RWPE1 (cell line): ENCODE measurements at regions not wholly inside any gene's neighbourhood (a gene's known extent, or its start where the extent isn't known, plus 50 kb on each side); places are given as distances from the start of the nearest gene placed in this dataset.

Source experiments
- CTCF ChIA-PET: fragments of 350-600 bp; sonication (Branson Sonifier 250); formaldehyde crosslinking; extraction: SDS; loops from one replicate; lab custom pipeline; 2021; lab: Yijun Ruan, JAX
- POLR2A ChIA-PET: fragments of 400-600 bp; formaldehyde crosslinking; extraction: SDS; loops from one replicate; lab custom pipeline; 2020; ENCODE audit warnings: antibody characterized with exemption; ENCODE audit not compliant: low non-redundant PET; lab: Yijun Ruan, JAX
- DNase-seq: peaks from one replicate; pipeline ENCODE4 v3.0.0; 2012; ENCODE audit warnings: low spot score
- H3K27ac ChIP-seq: fragments of 450-650 bp; 2 replicates; pipeline ENCODE4 v1.5.1; 2017
- TF ChIP-seq, protein P1 (sequence below): fragments of 450-650 bp; conservative IDR thresholded peaks from 2 replicates; pipeline ENCODE4 v1.5.1; 2017; ENCODE audit warnings: low read depth, mild to moderate bottlenecking

DNA sequence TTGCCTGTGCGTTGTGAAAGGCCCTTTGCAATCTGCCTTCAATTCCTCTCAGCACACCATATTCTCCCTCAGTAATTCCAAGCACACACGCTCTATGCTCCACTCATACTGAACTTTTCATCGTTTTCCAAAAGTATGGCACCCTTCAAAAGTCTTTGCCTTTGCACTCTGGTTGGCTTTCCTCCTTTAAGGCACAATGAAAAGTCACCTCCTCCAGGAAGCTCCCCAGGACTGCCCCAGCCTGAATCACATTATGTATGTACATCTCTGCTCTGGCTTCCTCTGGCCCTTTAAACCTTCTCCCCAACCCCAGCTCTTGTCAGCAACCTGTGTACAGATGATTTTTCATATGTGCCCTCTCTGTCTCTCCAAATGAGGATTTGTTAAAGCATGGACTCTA, 250.7 kb downstream of the MAF start:
- POLR2A ChIA-PET, result no interaction called here
- CTCF ChIA-PET, result interaction anchor here (0.6 kb wide), 1 partner anchor 32 kb away, joined by 3 read pairs; no protein-coding TSS in a partner anchor
- H3K27ac ChIP-seq, result no peak overlapping the region
- TF ChIP-seq, protein P1, sequence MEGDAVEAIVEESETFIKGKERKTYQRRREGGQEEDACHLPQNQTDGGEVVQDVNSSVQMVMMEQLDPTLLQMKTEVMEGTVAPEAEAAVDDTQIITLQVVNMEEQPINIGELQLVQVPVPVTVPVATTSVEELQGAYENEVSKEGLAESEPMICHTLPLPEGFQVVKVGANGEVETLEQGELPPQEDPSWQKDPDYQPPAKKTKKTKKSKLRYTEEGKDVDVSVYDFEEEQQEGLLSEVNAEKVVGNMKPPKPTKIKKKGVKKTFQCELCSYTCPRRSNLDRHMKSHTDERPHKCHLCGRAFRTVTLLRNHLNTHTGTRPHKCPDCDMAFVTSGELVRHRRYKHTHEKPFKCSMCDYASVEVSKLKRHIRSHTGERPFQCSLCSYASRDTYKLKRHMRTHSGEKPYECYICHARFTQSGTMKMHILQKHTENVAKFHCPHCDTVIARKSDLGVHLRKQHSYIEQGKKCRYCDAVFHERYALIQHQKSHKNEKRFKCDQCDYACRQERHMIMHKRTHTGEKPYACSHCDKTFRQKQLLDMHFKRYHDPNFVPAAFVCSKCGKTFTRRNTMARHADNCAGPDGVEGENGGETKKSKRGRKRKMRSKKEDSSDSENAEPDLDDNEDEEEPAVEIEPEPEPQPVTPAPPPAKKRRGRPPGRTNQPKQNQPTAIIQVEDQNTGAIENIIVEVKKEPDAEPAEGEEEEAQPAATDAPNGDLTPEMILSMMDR, result no peak
- no peak for DNase-seq

DNA sequence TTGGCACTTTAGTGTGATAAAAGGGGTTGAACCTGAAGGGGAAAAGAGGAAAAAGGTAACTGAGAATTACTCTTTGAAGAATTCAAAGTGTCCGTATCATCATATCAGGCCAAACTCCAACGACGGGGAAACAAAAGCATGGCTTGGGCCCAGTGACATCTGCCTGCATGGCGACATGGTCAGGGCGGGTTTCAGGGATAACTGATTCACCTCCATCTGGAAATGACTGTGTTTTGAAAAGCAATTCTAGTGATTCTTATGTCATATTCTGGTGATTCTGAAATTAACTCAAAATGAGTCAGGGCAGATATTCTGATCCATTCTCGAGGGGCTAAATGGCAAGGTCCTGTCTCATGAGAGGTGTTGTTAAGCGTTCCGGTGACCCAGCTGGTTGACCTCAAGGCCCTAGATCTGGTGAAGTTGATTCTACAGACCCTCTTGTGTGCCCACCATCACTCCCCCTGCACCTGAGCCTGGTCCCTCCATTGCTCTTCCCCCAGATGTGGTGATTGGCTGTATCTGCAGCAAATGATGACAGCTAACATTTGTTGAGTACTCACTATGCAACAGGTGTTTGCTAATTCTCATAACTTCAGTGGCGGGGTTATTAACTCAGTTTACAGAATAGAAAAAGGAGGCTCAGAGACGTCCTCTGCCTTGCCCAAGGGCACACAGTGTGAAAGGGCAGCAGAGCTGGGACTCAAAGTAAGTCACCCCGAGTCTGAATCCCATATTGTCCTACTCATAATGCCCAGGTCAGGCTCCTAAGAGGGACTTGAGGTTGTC, 251.8 kb downstream of the MAF start:
- CTCF ChIA-PET, result interaction anchor here (0.6 kb wide), 1 partner anchor 470 kb away, joined by 6 read pairs; no protein-coding TSS in a partner anchor
- no peak overlapping the region for H3K27ac ChIP-seq
- no peak for DNase-seq
- POLR2A ChIA-PET, result no interaction called here
- TF ChIP-seq, protein P1, result no peak

DNA sequence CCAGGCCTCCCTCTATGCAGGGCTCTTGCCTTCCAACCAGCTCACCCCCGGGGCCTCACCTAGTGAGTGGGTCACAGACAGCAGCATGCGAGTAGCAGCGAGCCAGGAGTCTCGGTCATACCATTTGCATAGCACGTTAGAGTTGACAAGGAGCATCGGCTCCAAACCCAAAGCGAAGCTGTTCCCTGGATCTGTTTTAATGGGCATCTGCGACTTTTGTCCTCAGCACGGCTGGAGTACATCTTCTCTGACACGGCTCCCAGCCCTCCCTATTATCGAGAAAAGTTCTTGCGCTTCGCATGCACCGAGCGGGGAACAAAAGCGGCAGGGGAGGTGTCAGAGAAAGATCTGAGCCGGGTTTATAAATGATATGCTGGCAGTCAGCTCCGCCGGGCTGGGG, 253.3 kb downstream of the MAF start:
- POLR2A ChIA-PET, result no interaction called here

DNA sequence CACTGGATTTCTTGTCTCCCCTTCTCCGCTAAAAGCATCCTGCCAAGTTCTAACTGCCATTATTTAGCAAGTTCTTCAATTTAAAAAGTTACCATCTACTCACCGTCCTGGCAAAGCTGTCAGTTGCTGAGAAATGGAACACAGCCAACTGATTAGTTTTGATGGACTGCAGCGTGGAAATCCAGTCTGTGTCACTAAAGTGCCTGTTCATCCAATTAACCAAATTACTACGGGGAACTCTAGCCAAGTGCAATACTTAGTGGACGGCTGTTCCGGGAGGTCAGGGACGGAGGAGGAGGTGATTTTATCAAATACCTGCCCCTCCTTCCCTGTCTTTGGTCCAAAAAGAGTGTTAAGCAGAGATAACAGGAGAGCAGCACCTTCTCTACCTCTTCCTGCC, 260.7 kb downstream of the MAF start:
- TF ChIP-seq, protein P1, result no peak
- CTCF ChIA-PET, result no interaction called here
- DNase-seq, result no peak
- POLR2A ChIA-PET, result no interaction called here
- H3K27ac ChIP-seq, result no peak overlapping the region

More for the DNA sequence above, 253.3 kb downstream of the MAF start:
- TF ChIP-seq, protein P1, result no peak
- H3K27ac ChIP-seq, result no peak overlapping the region
- DNase-seq, result no peak
- CTCF ChIA-PET, result interaction anchor here (0.5 kb wide), 1 partner anchor 70 kb away, joined by 3 read pairs; no protein-coding TSS in a partner anchor

DNA sequence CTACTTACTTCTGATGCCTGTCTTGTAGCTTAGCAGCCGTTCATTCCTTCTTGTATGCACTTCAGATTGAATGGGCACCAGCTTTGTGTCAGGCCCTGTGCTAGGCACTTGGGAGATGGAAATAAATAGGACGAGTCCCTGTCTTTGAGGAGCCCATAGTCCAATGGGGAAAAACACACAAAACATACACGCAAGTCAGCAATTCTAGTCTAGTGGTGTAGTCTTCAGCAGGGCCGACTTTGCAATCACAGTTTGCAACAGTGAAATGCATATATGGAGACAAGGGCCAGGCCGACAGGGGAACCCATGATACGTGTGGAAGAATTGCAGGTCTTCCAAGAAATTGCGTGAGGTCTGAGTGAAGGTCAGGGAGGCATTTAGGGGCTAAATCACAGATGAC, 262.6 kb downstream of the MAF start:
- H3K27ac ChIP-seq, result no peak overlapping the region
- no peak for DNase-seq
- POLR2A ChIA-PET, result no interaction called here
- CTCF ChIA-PET, result no interaction called here
- TF ChIP-seq, protein P1, result no peak

DNA sequence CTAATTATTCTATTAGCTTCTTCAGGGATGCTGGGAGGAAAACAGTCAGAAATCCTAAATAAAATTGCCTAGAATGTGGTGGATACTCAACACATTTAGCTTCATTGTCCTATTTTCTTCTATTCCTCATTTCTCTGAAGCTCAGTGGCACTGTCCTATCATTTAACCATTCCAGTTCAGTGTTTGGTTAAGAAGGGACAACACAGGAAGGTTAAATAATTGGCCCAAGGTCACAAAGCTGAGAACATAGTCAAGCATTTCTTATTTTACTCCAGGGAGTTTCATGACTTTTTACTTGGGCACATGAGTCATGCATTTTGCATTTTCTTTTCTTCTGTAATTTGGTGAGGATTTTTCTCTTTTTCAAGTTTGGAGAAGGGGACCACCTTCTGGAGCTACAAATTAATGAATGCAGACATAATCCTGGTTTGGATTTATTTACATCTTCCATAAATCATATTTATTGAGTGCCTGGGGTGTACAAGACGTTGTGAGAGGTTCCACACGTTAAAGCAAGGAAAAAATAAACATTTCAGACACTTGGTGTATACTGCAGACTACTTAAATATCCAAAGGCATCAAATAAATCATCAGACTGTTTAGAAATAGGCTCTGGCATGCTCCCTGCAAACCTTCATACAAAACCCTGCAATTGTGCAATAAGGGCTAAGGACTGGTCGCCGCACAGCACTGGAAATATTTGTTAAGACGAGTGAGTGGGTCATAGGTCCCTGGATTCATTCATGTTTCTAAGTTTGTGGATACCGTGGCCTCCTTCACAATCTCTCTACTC, 263.9 kb downstream of the MAF start:
- H3K27ac ChIP-seq, result no peak overlapping the region
- TF ChIP-seq, protein P1, result no peak
- POLR2A ChIA-PET, result no interaction called here
- DNase-seq, result no peak
- CTCF ChIA-PET, result interaction anchor here (0.6 to 0.7 kb wide), 3 partner anchors 82 to 492 kb away, joined by 3 read pairs; no protein-coding TSS in a partner anchor
